GM10248 (cell line): ENCODE measurements at regions not wholly inside any gene's neighbourhood (a gene's known extent, or its start where the extent isn't known, plus 50 kb on each side); places are given as distances from the start of the nearest gene placed in this dataset.

ENCODE experiments used
- CTCF ChIA-PET: fragments of 300-600 bp; sonication (Branson Sonifier 250); formaldehyde crosslinking; extraction: SDS; loops from one replicate; lab custom pipeline; 2021; ENCODE audit warnings: antibody characterized with exemption; lab: Yijun Ruan, JAX
- POLR2A ChIA-PET: fragments of 350-650 bp; sonication (Branson Sonifier 250); formaldehyde crosslinking; extraction: SDS; loops from one replicate; lab custom pipeline; 2020; ENCODE audit warnings: antibody characterized with exemption; lab: Yijun Ruan, JAX
- DNase-seq: peaks from one replicate; pipeline ENCODE4 v3.0.0; 2012; ENCODE audit errors: extremely low spot score
- TF ChIP-seq, protein P1 (sequence below): IDR thresholded peaks from 2 replicates; pipeline ENCODE4 v1.5.1; 2012; ENCODE audit warnings: mild to moderate bottlenecking, low read depth; ENCODE audit errors: extremely low read depth, missing control alignments, control extremely low read depth

DNA sequence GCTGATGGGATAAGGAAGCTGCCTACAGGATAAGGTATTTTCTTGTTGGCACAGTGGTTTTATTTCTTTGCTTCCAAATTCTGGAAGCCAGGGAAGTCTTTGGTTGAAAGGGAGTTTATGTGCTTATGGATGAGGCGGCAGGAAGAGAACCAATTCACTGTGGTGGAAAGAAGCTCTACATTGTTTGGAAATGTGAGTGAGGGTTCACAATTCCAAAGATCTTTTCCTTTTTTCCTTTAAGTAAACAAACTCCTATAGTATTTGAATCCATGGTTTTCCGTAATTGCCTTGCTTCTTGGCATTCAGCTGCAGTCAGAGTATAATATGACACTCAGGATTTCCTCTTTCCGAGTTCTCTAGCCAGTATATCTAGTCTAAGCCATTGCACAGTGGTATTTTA, 86.2 kb downstream of the TEX29 start:
- POLR2A ChIA-PET = interaction anchor here (0.6 kb wide), 1 partner anchor 695 kb away, joined by 3 read pairs; no protein-coding TSS in a partner anchor
- CTCF ChIA-PET = interaction anchor here (0.8 to 2.3 kb wide), 5 partner anchors 12 to 1037 kb away, joined by 3 to 5 read pairs (median 4); no protein-coding TSS in a partner anchor
- no peak for DNase-seq
- TF ChIP-seq, protein P1, sequence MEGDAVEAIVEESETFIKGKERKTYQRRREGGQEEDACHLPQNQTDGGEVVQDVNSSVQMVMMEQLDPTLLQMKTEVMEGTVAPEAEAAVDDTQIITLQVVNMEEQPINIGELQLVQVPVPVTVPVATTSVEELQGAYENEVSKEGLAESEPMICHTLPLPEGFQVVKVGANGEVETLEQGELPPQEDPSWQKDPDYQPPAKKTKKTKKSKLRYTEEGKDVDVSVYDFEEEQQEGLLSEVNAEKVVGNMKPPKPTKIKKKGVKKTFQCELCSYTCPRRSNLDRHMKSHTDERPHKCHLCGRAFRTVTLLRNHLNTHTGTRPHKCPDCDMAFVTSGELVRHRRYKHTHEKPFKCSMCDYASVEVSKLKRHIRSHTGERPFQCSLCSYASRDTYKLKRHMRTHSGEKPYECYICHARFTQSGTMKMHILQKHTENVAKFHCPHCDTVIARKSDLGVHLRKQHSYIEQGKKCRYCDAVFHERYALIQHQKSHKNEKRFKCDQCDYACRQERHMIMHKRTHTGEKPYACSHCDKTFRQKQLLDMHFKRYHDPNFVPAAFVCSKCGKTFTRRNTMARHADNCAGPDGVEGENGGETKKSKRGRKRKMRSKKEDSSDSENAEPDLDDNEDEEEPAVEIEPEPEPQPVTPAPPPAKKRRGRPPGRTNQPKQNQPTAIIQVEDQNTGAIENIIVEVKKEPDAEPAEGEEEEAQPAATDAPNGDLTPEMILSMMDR = no peak

DNA sequence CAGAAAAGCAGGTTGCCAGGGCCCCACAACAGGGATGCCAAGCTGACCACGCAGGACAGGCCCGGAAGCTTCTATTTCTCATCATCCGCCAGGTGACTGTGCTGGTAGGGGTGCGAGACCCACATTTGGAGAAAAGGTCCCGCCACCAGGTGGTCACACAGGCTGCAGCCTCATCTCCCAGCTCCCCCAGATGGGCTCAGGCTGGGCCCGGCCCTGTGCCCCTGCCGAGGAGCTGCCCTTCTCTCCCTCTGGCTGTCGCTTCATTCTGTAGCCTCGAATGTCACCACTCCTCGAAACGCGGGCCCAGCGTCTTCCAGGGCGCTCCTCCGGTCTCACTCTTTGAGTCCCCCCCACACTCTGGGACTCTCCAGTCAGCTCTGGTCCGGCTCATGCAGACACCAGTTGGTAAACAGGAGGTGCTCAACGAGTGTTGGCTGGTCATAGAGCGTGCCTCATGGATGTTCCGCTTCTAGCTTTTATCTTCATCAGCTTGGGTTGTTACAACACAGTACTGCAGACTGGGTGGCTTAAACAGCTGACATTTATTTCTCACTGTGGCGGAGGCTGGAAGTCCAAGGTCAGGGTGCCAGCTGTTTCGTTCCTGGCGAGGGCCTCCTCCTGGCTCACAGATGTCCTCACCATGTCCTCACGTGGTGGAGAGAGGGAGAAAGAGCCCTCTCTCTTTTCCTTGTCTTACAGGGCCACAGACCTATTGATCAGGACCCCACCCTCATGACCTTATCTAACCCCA, 87.1 kb downstream of the TEX29 start:
- DNase-seq = no peak
- CTCF ChIA-PET = interaction anchor here (0.9 to 2.3 kb wide), 3 partner anchors 25 to 1036 kb away, joined by 3 to 5 read pairs (median 4); no protein-coding TSS in a partner anchor
- POLR2A ChIA-PET = no interaction called here
- TF ChIP-seq, protein P1 = no peak

DNA sequence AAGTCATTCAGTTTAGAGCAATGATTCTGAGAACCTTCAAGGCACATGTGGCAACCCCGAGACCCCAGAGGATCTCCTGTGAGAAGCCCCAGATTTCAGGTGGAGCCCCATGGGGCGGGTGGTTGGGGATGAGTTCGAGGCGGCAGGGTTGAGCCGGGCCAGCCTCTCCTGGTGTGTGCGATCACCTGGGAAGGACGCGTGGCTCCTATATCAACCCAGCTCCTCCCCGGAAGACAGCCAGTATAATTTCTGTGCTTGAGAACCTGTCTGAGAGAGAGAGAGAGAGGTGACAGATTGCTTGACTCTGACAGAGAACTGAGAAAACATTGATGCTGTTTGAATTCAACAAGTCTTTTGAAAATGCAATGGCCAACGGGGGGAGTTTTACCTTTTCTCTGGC, 89.0 kb downstream of the TEX29 start:
- TF ChIP-seq, protein P1 = no peak
- ChIA-PET CTCF (no interaction called here), POLR2A (no interaction called here)
- DNase-seq = no peak

DNA sequence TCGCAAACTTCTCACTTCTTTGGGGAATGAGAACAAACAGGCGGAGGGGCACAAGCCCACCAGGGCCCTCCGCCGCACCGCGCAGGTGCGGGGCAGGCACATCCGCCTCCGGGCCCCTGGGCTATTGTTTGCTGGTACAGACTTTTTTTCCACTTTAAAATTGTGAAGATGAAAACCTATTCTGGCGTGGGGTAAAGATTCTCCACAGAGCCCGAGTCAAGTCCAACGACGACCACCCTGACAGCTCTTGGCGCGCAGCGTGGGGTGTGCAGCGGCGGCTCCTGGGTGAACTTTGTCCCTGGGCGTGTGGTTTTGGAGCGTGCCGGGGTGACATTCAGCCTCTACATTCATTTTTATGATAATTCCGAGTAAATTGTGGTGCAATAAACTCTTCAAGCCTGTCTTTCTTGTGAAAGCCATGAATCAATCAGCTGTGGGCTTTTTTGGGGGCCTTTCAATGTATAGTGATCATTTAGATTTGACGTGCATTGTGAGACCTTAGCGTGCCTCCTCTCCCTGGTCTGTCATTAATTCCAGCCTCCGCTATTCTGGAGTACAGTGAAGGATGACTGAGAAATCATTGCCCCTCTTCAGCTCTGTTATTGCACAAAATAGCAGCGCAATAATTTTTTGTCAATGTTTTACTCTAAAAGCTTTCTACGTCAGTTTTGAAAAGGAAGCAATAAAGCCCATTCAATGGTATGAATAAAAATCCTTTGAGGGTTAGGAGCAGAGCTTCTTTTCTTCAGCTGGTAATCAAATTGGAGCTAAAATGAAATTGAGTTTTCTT, 90.0 kb downstream of the TEX29 start:
- no peak for DNase-seq
- CTCF ChIA-PET = interaction anchor here (0.8 to 1.2 kb wide), 2 partner anchors 13 to 19 kb away, joined by 3 read pairs; no protein-coding TSS in a partner anchor
- POLR2A ChIA-PET = no interaction called here
- TF ChIP-seq, protein P1 = no peak

DNA sequence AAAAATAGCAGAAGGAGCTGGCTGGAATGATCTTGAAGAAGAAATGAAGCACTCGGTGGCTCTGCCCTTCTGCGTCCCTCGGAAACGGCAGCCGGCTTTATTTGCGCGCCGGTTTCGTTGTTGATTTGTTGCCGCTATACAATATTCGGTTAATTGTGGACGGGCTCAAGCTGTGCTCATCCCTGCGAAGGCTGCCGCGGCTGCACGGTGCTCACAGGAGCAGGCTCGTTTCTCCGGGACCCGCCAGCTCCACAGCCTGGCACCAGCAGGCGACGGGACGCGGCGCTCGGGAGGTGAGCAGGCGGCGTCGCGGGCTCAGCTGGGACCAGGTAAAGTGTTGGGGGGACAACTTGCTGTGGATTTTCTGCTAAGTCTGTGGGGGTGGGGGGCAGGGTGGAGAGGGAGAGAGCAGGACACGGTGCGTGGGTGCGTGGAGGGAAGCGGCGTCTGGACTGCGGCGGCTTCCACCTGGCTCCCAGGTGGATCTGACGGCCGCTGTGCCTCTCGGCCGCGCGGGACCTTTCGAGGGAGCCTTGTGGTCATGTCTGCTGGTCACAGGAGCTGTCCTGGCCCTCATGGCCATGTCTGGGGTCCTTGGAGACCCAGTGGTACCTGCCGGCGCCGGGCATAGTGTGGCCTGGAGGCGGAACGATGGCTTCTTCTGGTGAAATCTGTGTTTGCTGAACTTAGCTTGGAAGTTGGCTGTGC, 90.9 kb downstream of the TEX29 start:
- DNase-seq = no peak

More for the DNA sequence above, 90.9 kb downstream of the TEX29 start:
- ChIA-PET CTCF (interaction anchor here (0.8 to 1.2 kb wide), 2 partner anchors 14 to 18 kb away, joined by 3 read pairs; no protein-coding TSS in a partner anchor), POLR2A (no interaction called here)
- TF ChIP-seq, protein P1 = no peak
